Keratinocyte (primary cell): ENCODE measurements at regions not wholly inside any gene's neighbourhood (a gene's known extent, or its start where the extent isn't known, plus 50 kb on each side); places are given as distances from the start of the nearest gene placed in this dataset.

Experiments
- DNase-seq: peaks from one replicate; pipeline ENCODE4 v3.0.0-alpha.2; 2011; ENCODE audit warnings: low read depth, missing footprints, low spot score
- FAIRE-seq: peaks from 2 replicates; lab custom pipeline; 2011; peaks lifted over from hg19 to GRCh38; lab: Jason Lieb, UNC
- H2AFZ ChIP-seq: 2 replicates; pipeline ENCODE4 v1.6.0; 2012; ENCODE audit warnings: low read length, control low read depth, inconsistent platforms; ENCODE audit not compliant: control insufficient read depth
- H3K27ac ChIP-seq: 2 replicates; pipeline ENCODE4 v1.5.1; 2011; ENCODE audit warnings: low read length; ENCODE audit not compliant: control insufficient read depth, insufficient read depth
- H3K27me3 ChIP-seq: 3 replicates; pipeline ENCODE4 v1.6.0; 2011; ENCODE audit warnings: low read length; ENCODE audit not compliant: control insufficient read depth, insufficient read depth; ENCODE audit errors: extremely low read depth
- H3K36me3 ChIP-seq, 2 experiments: 2 replicates in 1 of 2; 3 replicates in 1 of 2; pipeline ENCODE4 v1.5.1; 2011; ENCODE audit warnings: low read length in 2 of 2, mild to moderate bottlenecking in 1 of 2; ENCODE audit not compliant: control insufficient read depth in 2 of 2, insufficient read depth in 2 of 2; ENCODE audit errors: extremely low read depth in 1 of 2
- H3K4me1 ChIP-seq: 3 replicates; pipeline ENCODE4 v1.5.1; 2011; ENCODE audit warnings: low read length; ENCODE audit not compliant: control insufficient read depth, insufficient read depth; ENCODE audit errors: extremely low read depth
- H3K4me2 ChIP-seq: 3 replicates; pipeline ENCODE4 v1.6.0; 2011; ENCODE audit warnings: low read depth, low read length; ENCODE audit not compliant: control insufficient read depth, insufficient read depth; ENCODE audit errors: extremely low read depth
- H3K4me3 ChIP-seq, 3 experiments: fragments of 200-600 bp in 1 of 3; sonication (generic) in 1 of 3; 2 replicates in 2 of 3; 3 replicates in 1 of 3; pipeline ENCODE4 v1.5.1; 2011 to 2016; ENCODE audit warnings: low read length in 3 of 3, mild to moderate bottlenecking in 3 of 3, control low read depth in 2 of 3, inconsistent platforms in 1 of 3, low read depth in 1 of 3, mixed read lengths in 1 of 3, mixed run types in 1 of 3, moderate library complexity in 1 of 3; ENCODE audit not compliant: control insufficient read depth in 2 of 3, insufficient read depth in 2 of 3; ENCODE audit errors: extremely low read depth in 1 of 3
- H3K79me2 ChIP-seq: 2 replicates; pipeline ENCODE4 v1.6.0; 2012; ENCODE audit warnings: low read length; ENCODE audit not compliant: control insufficient read depth, insufficient read depth
- H3K9ac ChIP-seq: 3 replicates; pipeline ENCODE4 v1.6.0; 2011; ENCODE audit warnings: low read length; ENCODE audit not compliant: control insufficient read depth, insufficient read depth; ENCODE audit errors: extremely low read depth
- H3K9me1 ChIP-seq: 3 replicates; pipeline ENCODE4 v1.6.0; 2011; ENCODE audit warnings: low read length; ENCODE audit not compliant: control insufficient read depth, insufficient read depth; ENCODE audit errors: extremely low read depth
- H3K9me3 ChIP-seq: 2 replicates; pipeline ENCODE4 v1.5.1; 2012; ENCODE audit warnings: low read depth, low read length; ENCODE audit not compliant: control insufficient read depth
- H4K20me1 ChIP-seq: 3 replicates; pipeline ENCODE4 v1.6.0; 2011; ENCODE audit warnings: low read length; ENCODE audit not compliant: control insufficient read depth, insufficient read depth; ENCODE audit errors: extremely low read depth
- CTCF ChIP-seq, 3 experiments: IDR thresholded peaks in 1 of 3; conservative IDR thresholded peaks in 1 of 3; optimal IDR thresholded peaks in 1 of 3; 2 replicates in 2 of 3; 3 replicates in 1 of 3; pipeline versions ENCODE3 to v1.5.1; 2011; ENCODE audit warnings: low read length in 3 of 3, mild to moderate bottlenecking in 3 of 3, moderate library complexity in 2 of 3, control low read depth in 1 of 3, inconsistent platforms in 1 of 3; ENCODE audit not compliant: insufficient read depth in 2 of 3; ENCODE audit errors: extremely low read depth in 1 of 3
- EZH2 ChIP-seq: IDR thresholded peaks from one replicate; pipeline ENCODE4 v1.6.1; 2012; ENCODE audit warnings: inconsistent platforms, mild to moderate bottlenecking, low read length, moderate library complexity
- dilution Hi-C: fragments of 300-500 bp; cut with MboI; formaldehyde crosslinking; loops from one replicate; pipeline ENCODE4 v1.7.0; 2020; ENCODE audit warnings: low sequenced_read_pairs; ENCODE audit not compliant: extremely low pct_ligation_motif_present

GRCh38 chr7:26008428-26008827 is 143.6 kb upstream of the NFE2L3 start:
- Histone ChIP-seq H4K20me1 (no peaks in the 10 kb centered on the region), H3K27me3 (peaks cover 3% of the 10 kb centered on the region), H3K9me3 (no peaks in the 10 kb centered on the region), H3K4me3 (no peak overlapping the region), H3K79me2 (no peaks in the 10 kb centered on the region), H3K27ac (no peak overlapping the region), H2AFZ (no peak overlapping the region), H3K9me1 (no peaks in the 10 kb centered on the region), H3K9ac (no peak overlapping the region), H3K36me3 (no peaks in the 10 kb centered on the region), H3K4me2 (no peak overlapping the region), H3K4me1 (no peaks in the 10 kb centered on the region)
- dilution Hi-C loops = no loop called here
- TF ChIP-seq EZH2 = no peak
- TF ChIP-seq CTCF (optimal IDR thresholded peaks at IDR 0.05 in 1 of 3, IDR thresholded peaks at IDR 0.05 in 1 of 3, conservative IDR thresholded peaks at IDR 0.05 in 1 of 3; ENCODE audit: extremely low read depth in 1 of 3, insufficient read depth in 2 of 3, low read length in 3 of 3) = no peak
- DNase-seq (no peak), FAIRE-seq (no peak)

GRCh38 chr7:26011039-26011696 is 140.8 kb upstream of the NFE2L3 start:
- no peaks in the 10 kb centered on the region for H3K79me2 ChIP-seq
- H3K4me2 ChIP-seq = no peak overlapping the region
- H3K4me1 ChIP-seq = no peaks in the 10 kb centered on the region
- DNase-seq (no peak), FAIRE-seq (no peak)
- H3K4me3 ChIP-seq = no peak overlapping the region
- H2AFZ ChIP-seq = no peak overlapping the region
- H3K9me1 ChIP-seq = no peaks in the 10 kb centered on the region
- H3K27me3 ChIP-seq = peaks cover 2% of the 10 kb centered on the region
- dilution Hi-C loops = no loop called here
- no peaks in the 10 kb centered on the region for H3K9me3 ChIP-seq
- no peak overlapping the region for H3K27ac ChIP-seq
- no peak overlapping the region for H3K9ac ChIP-seq
- no peaks in the 10 kb centered on the region for H4K20me1 ChIP-seq
- no peaks in the 10 kb centered on the region for H3K36me3 ChIP-seq
- no peak for TF ChIP-seq CTCF (optimal IDR thresholded peaks at IDR 0.05 in 1 of 3, IDR thresholded peaks at IDR 0.05 in 1 of 3, conservative IDR thresholded peaks at IDR 0.05 in 1 of 3; ENCODE audit: extremely low read depth in 1 of 3, insufficient read depth in 2 of 3, low read length in 3 of 3)
- TF ChIP-seq EZH2 = no peak
